ENCODE measurements at regions not wholly inside any gene's neighbourhood (a gene's known extent, or its start where the extent isn't known, plus 50 kb on each side); places are given as distances from the start of the nearest gene placed in this dataset.

DNA sequence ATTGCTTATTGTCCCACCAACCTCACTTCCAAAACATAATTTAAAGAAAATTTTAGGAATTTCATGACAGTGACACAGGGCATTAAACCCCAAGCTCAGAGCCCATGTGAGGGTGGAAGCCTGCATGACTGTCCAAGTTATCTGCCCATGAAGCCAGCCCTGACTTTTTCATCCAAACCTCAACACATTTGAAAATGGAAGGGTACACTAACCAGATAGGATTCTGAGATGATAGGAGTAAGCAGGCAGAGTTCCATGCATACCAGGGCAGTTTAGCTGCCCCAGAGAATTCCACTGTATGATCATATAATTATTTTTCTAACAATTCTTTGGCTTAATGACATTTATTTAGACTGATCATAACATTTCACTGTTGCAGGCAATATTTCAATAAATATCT, 986.0 kb downstream of the TTLL7 start:
- no peaks in the 10 kb centered on the region for H3K4me1 ChIP-seq
- TF ChIP-seq, protein P1, sequence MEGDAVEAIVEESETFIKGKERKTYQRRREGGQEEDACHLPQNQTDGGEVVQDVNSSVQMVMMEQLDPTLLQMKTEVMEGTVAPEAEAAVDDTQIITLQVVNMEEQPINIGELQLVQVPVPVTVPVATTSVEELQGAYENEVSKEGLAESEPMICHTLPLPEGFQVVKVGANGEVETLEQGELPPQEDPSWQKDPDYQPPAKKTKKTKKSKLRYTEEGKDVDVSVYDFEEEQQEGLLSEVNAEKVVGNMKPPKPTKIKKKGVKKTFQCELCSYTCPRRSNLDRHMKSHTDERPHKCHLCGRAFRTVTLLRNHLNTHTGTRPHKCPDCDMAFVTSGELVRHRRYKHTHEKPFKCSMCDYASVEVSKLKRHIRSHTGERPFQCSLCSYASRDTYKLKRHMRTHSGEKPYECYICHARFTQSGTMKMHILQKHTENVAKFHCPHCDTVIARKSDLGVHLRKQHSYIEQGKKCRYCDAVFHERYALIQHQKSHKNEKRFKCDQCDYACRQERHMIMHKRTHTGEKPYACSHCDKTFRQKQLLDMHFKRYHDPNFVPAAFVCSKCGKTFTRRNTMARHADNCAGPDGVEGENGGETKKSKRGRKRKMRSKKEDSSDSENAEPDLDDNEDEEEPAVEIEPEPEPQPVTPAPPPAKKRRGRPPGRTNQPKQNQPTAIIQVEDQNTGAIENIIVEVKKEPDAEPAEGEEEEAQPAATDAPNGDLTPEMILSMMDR (IDR thresholded peaks at IDR 0.05), result no peak
- H3K4me3 ChIP-seq, result no peak overlapping the region
- FAIRE-seq, result no peak
- H3K27ac ChIP-seq, result no peak overlapping the region
- no peak for ATAC-seq
- no peaks in the 10 kb centered on the region for H3K36me3 ChIP-seq
- no peaks in the 10 kb centered on the region for H3K27me3 ChIP-seq
- H3K9me3 ChIP-seq, result no peaks in the 10 kb centered on the region
- intact Hi-C loops (cut with DNase I), result no loop called here
- no peak for DNase-seq

DNA sequence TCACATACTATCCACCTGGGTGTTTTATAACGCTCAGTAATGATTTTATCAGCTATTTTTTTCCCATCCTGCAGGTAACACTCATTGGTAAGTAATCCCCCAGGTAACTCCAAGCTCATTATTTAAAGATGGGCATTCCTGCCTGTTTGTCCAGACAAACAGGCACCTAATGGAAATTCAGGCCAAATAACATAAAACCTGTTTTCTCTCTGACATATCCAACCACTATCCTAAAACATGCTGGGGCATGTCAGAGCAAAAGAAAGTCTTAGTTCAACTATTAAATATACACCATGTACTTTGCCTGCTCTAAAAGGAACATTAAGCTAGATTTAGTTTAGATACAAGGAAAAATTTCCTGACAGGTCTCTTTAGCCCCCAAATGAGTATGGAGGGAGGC, 987.7 kb downstream of the TTLL7 start:
- ATAC-seq, result no peak
- Histone ChIP-seq H3K9me3 (no peaks in the 10 kb centered on the region), H3K36me3 (no peaks in the 10 kb centered on the region), H3K4me3 (no peak overlapping the region), H3K27me3 (no peaks in the 10 kb centered on the region), H3K27ac (no peak overlapping the region), H3K4me1 (no peaks in the 10 kb centered on the region)
- intact Hi-C loops (cut with DNase I), result no loop called here
- TF ChIP-seq, protein P1 (IDR thresholded peaks at IDR 0.05), result no peak
- 77 to 78% methylated on average over 1 of the region's 1 CpG for WGBS, 2 donors
- FAIRE-seq, result no peak
- no peak for DNase-seq

DNA sequence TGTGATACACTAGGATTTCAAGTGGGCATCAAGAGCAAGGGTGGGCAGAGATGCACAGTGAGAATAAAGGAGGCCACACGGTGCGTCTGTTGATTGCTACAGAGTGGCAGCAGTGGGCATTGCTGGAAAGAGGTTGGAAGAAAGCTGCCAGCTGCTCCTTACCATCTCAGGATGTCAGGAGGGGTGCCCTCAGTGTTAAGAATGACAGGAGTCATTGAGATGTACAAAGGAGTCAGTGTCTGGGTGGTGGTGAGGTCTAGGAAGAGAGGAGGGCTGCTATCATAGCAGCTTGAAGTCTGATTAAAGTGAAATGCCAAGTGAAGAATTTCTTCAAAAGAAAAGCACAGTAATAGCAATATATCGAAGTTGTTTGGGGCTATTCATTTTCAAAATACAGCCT, 992.7 kb downstream of the TTLL7 start:
- H3K27me3 ChIP-seq, result no peaks in the 10 kb centered on the region
- WGBS, 2 donors, result 83 to 85% methylated on average over 3 of the region's 3 CpGs
- intact Hi-C loops (cut with DNase I), result no loop called here
- TF ChIP-seq, protein P1 (IDR thresholded peaks at IDR 0.05), result no peak
- no peak overlapping the region for H3K4me3 ChIP-seq
- H3K9me3 ChIP-seq, result no peaks in the 10 kb centered on the region
- H3K4me1 ChIP-seq, result no peaks in the 10 kb centered on the region
- H3K36me3 ChIP-seq, result no peaks in the 10 kb centered on the region
- DNase-seq (no peak), FAIRE-seq (no peak), ATAC-seq (no peak)
- H3K27ac ChIP-seq, result no peak overlapping the region

DNA sequence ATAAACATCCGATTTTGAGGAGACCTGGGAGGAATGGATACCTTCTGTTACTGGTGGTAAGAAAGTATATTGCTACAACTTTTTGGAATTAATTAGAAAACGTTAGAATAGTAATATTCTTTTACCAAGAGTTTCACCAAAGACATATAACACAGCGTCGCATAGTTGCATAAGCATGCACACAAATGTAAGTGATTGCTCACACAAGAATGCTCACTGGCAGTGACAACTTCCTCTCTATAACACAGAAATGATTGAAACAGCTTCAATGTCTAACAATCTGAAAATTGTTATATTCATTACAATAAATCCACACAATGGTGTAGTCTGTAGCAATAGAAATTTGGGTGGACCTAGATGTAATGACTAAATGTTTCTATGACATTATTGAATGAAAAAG, 998.6 kb downstream of the TTLL7 start:
- Histone ChIP-seq H3K4me3 (no peak overlapping the region), H3K9me3 (no peaks in the 10 kb centered on the region), H3K36me3 (no peaks in the 10 kb centered on the region), H3K4me1 (no peaks in the 10 kb centered on the region), H3K27me3 (no peaks in the 10 kb centered on the region), H3K27ac (no peak overlapping the region)
- FAIRE-seq (no peak), DNase-seq (no peak), ATAC-seq (no peak)
- TF ChIP-seq, protein P1 (IDR thresholded peaks at IDR 0.05), result no peak
- WGBS, 2 donors, result 75 to 80% methylated on average over 4 of the region's 4 CpGs
- intact Hi-C loops (cut with DNase I), result no loop called here

DNA sequence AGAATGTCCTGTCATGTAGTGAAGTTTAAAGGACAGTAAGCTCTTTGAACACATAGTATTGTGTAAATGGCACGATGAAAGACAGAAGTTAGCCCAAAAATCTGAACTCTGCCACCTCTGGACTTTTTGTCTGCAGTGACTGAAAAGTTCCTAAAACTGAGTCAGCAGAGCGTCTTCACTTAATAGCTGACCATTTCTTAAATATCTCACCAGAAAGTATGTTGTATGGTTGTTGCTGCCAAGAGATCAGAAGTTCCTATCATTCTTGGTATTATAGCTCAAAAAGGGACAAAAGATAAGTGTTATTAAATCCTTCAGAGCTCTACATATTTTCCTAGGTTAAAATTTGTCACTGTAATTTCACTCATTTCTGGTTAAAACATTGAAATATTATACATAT, 1003.0 kb downstream of the TTLL7 start:
- Histone ChIP-seq H3K9me3 (no peaks in the 10 kb centered on the region), H3K36me3 (no peaks in the 10 kb centered on the region), H3K4me3 (no peak overlapping the region), H3K27ac (no peak overlapping the region), H3K27me3 (no peaks in the 10 kb centered on the region), H3K4me1 (no peaks in the 10 kb centered on the region)
- TF ChIP-seq, protein P1 (IDR thresholded peaks at IDR 0.05), result no peak
- intact Hi-C loops (cut with DNase I), result no loop called here
- FAIRE-seq, result no peak
- no peak for DNase-seq
- 59 to 74% methylated on average over 2 of the region's 2 CpGs for WGBS, 2 donors
- no peak for ATAC-seq

All from pancreas (tissue), 10 donors.